Umbilical cord (tissue), 1 donor: ENCODE measurements at regions not wholly inside any gene's neighbourhood (a gene's known extent, or its start where the extent isn't known, plus 50 kb on each side); places are given as distances from the start of the nearest gene placed in this dataset.

Experiments used
- DNase-seq: peaks from one replicate; pipeline ENCODE4 v3.0.0-alpha.2; 2015; ENCODE audit warnings: low spot score

DNA sequence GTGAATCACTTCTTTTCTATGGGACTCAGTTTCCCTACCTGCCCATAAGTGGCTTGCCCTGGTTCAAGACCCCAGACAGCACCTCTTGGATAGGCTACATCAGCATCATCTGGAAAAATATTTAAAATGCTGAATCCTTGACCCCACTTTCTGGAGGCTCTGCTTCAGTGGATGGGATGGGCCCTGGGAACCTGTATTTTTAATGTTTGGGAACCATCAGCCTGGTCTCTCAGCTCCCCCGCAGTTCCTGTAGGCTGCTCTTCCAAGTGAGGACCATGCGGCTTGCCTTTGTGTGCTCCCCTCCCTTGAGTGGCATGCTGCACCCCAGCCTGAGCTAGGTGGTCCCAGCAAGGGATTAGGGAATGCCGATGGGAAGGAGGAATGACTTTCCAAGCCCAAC lies 68.3 kb upstream of the CRHR1 start:
- no peak for DNase-seq

GRCh38 chr17:45718791-45719190 lies 65.3 kb upstream of the CRHR1 start:
- no peak for DNase-seq

- DNase-seq, result peak; percentile 41
Observed at GRCh38 chr17:45719335-45720071, 64.6 kb upstream of the CRHR1 start.

DNA sequence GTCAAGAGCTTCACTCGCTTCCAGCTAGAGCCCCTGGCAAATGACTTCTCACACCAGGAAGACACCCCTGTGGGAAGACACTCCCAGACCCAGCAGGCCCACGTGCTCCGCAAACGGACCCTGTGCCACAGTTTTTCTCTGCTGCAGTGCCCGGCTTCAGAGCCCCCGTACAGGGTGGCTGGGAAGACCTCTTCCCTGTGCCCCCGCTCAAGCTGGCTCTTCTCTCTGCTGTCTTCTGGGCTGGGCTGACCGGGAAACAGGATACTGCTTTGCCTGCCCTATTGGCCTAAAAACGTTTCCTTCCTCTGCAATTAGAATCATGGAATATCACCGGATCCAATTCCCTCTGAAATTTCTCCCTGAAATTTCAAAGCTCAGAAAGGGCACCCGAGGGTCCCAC lies 63.7 kb upstream of the CRHR1 start:
- DNase-seq, result no peak

- no peak for DNase-seq
Observed at GRCh38 chr17:45722161-45722560, 62.0 kb upstream of the CRHR1 start.

DNA sequence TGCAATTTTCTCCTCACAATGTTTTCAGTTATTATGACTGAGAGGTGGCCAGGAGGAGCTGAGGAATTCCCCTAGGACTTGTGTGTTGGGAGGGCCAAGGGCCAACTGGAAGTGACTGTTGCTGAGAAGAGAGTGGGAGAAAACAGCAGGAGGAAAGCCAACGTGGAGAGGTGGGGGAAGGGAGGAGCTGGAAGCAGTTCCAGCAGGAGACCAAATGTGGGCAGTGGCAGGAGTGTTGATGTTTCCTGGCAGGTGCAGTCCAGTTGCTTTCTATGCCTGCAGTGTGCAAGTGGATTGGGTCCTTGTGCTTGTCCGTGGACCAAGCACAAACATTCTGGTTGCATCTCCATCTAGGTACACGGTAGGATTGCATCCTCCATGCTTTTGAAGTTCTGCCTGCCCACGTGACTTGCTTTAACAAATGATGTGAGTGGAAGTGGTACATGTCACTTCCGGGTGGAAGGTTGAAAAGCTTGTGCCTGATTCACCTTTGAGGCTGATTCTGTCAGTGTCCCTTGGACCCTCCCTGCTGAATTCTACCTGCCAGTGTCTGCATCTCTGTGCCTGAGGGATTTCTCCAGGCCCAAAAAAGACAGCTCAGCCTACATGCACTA lies 54.7 kb upstream of the CRHR1 start:
- DNase-seq, result no peak

DNA sequence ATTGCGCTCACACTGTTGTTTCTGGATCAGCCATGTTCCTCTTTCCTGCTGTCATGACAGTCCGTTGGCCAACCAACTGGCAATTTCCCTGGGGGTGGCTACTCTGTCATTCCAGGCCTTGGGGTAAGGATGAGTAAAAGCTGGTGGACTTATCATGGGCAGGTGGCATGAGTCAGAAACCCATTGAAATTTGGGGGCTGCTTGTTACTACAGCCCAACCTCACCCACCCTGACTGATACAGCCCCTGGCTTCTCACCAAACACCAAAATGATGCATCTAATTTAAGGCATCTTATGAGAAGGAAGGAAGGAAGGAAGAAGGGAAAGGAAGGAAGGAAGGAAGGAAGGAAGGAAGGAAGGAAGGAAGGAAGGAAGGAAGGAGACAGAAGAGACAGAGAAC lies 53.9 kb upstream of the CRHR1 start:
- DNase-seq, result no peak

DNA sequence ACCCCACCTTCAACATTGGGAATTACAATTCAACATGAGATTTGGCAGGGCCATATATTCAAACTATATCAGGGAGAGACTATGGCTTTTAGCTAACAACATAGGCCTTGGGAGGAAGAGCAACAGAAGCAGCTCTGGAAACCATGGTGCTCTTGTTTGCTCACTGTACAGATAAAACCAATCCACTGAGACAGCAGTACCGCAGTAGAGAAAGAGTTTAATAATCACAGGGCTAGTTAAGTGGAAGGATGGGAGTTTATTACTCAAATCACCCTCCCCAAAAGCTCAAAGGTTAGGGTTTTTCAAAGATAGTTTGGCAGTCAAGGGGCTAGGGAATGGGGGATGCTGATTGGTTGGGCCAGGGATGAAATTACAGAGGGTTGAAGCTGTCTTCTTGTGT lies 52.7 kb upstream of the CRHR1 start:
- no peak for DNase-seq

- no peak for DNase-seq
Observed at GRCh38 chr17:45732926-45733505, 51.1 kb upstream of the CRHR1 start.

DNA sequence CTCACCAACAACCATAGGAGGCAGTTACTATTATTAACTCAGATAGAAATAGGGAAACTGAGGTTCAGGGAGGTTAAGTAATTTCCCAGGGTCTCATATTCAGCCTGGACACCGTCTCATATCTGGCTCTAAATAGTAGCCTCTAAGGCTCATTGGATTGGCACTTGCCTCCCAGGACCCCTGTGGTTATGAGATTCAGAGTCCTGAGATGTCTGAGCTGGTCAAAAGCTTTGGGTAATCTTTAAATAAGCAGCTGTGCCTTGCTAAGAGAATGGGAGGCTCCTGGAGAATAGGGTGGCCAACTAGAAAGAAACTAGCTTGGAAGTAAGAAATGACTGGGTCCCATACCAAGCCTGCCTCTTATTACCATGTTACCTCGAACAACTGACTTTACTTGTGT lies 50.3 kb upstream of the CRHR1 start:
- no peak for DNase-seq
